GF-D8 (cell line): ENCODE measurements at regions not wholly inside any gene's neighbourhood (a gene's known extent, or its start where the extent isn't known, plus 50 kb on each side); places are given as distances from the start of the nearest gene placed in this dataset.
A peak's percentile ranks its signal among the peaks of the same experiment; 100 is the strongest.
"Not testable (repeated sequence)": the region's sequence is repeated elsewhere in the genome, so short reads cannot be mapped to it uniquely, and the experiment has no call there.

ENCODE experiments used
- DNase-seq: peaks from one replicate; lab custom pipeline; 2025; lab: John Stamatoyannopoulos, UW

DNA sequence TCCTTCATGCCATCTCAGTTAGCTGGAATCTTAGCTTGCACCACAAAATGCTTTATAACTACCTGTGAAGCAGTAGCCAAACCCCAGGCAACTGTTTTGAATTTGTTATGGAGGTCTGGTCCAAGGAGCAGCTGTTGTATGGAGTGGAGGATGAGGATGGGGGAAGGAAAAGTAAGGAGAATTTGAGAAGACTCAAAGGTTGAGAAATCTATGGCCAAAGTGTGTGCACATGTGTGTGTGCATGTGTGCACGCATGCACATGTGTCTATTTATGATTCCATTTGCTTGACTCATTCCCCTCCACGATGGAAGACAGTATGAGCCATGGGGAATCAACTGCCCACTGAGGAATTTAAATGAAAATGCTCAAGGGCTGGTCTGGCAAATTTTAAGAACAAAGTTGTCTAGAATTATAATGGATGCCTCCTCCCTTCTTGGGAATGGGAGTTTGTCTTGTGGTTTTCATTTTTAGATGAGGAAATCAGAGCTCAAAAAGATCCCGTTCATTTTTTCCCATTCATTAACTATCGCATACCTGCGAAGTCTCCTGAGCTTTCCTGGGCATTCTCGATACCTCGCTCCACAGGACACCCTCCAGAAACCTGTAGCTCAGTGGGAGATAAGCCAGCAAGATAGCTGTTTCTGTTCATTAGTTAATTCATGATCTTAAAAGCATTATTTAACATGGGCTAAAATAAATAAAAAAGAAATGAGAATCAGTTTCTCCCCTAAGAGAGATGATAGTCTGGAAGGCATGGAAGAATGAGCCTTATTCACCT, 152.3 kb upstream of the NEDD9 start:
- DNase-seq: no peak

DNA sequence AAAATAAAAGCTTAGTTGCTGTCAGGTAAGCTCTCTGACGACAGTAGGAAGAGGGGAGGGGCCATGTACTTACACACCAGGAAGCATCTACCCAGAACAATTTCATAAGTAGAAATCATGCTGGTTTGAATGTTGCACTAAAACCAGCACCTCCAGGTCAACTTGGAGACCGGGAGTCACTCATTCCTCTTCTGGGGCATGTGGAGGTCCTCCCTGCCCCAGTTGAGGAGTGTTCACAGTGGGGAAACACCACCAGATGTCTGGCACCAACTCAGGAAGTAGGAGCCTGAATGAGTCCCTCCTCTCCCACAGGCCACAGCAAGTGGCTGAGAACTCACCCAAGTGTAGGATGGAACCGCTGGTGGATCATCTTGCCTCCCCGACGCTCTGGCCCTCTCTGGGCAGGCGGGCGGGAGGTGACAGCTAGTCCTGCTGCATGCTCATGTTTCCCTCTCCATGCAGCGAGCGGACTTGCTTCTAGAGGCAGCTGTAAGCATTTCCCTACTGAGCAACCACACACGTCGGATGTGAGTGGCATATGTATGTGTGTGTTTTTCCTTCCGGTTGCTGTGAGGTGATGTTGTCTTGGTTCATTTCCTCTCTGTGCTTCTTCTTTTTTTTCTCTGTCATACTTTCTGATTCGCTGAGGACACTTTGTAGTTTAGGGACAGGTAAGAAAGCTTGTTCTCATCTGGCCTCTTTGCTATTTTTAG, 149.5 kb upstream of the NEDD9 start:
- peak; percentile 93 for DNase-seq

DNA sequence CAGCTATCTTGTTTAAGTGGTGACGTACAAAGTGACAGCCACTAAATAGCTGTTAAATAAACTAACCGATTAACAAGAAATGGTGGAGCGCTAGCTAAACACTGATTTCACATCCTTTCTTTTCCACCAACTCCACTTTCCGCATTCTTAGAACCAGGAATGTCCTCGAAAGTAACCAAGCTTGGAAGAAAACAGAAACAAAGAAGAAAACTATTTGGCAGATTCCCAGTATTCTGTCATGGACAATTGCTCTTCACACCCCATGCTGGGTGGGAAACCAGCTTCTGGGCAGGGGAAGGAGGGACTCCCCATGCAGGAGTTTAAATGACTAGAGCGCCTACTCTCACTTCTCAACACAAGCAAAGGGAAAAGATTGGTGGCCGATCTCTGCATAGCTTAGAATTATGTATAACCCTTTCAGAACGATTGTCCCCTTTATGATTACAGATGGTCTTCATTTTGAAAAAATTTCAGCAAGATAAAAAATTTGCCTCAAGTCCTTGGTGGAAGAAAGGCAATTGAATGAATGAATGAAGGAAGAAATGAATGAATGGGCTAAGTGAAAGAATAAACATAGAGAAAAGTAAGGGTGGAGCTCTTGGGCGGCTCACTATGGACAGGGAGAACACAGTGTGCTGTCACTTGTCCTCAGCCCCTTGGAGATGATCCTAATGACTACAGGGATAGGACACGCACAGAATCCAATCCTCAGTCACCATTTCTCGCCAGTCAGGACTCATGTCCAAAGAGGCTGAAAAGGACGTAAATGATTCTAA, 148.7 kb upstream of the NEDD9 start:
- no peak for DNase-seq

DNA sequence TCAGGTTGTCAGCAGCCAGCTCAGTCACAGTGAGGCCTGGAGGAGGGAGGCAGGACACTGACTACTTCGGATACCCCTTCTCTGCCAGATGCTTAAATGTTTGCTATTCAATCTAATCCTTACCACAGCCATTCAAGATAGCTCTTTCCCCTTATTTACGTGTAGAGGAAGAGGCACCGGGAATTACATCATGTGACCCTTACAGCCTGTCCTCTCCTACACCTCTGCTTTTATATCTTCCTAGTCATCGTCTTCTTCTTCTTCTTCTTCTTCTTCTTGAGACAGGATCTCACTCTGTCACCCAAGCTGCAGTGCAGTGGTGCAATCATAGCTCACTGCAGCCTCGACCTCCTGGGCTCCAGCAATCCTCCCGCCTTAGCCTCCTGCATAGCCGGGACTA, 148.1 kb upstream of the NEDD9 start:
- DNase-seq: no peak

DNA sequence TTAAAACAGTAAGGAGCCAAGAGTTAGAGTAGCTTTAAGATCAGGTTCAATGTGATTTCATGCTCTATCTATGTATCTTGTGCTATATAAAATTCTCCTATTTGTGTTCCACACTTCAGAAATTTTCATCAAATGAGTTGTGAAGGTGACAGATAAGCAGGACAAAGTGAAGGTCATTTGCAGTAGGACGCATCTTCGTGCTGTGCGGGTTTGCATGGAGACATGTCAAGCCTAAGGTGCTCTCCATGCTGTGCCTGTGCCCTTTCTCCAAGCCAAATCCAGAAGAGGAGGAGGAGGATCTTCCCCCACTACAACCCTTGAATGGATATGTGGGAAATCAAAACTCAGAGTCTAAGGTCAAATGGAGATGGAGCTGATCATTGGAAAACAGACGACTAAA, 147.3 kb upstream of the NEDD9 start:
- no peak for DNase-seq

DNA sequence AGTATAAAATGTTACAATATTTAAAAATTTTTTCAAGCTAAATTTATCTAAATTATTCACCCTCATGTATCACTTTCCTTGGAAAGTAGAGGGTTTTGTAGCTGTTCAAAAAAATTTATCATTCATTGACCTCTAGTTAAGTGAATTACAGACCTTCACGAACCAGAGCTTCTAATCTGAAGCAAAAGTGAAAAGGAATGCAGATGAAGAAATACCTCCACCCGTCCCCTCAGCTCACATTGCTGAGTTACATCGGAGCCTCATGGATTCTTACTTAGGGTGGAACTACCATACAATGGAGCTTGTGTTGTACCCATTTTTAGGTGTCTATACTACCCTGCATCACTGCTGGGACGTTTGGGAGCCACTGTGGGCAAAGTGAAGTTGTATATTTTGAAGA, 146.2 kb upstream of the NEDD9 start:
- no peak for DNase-seq

DNA sequence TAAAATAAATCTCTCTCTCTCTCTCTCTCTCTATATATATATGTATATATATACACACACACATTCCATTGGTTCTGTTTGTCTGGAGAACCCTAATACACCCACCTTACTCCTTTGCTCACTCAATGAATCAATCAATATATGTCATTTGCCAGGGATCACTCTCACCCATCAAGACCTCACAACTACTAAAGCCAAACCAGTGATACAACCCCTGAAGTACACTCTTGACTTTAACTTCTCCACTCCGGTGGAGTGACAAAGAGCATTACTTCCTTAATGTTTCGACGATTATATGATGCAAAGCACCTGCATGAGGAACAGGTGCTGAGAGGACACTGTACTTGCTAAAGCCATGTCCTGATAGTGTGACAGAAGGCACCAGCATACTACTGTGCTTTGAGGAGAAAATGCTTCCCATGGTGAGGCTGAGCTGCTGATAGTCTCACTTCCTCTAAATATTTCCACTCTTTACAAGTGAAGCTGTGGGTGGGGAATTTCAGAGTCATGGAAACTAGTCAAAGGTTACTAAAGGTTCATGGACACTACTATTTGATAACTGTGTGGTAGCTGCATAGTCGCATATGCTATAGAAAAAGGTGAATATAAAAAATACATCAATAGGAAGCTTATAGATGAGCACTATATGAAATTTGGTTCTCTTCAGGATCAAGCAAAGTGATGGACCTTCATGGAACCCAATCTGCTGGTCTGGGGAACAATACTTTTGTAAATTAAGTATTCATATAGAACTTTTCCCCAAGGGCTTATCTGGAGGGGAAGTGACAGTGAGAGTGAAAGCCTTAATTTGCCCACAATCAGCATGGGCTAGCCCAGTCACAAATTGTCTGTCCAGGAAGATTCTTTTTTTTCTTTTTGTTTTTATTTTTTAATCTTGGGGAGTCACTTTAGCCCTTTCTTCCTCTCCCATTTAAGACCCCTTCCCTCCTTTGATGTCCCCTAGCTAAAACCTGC, 141.9 kb upstream of the NEDD9 start:
- peak; percentile 64 for DNase-seq

DNA sequence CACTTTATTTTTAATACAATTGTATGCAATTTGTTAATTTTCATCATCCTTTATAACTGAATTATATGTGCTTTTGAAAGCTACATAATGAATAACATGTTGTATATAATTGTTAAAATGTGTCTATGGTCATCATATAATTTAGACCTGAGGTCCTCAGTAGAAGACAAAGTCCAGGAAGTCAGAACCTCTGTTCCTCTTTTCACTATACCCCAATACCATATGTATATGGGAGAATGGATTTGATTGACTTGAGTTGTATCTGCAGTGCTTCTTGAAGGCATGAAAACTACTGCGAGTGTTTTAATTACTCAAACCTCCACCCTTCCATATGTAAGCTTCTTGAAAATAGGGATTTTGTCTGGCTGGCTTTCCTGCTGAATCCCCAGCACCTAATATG, 140.7 kb upstream of the NEDD9 start:
- no peak for DNase-seq

DNA sequence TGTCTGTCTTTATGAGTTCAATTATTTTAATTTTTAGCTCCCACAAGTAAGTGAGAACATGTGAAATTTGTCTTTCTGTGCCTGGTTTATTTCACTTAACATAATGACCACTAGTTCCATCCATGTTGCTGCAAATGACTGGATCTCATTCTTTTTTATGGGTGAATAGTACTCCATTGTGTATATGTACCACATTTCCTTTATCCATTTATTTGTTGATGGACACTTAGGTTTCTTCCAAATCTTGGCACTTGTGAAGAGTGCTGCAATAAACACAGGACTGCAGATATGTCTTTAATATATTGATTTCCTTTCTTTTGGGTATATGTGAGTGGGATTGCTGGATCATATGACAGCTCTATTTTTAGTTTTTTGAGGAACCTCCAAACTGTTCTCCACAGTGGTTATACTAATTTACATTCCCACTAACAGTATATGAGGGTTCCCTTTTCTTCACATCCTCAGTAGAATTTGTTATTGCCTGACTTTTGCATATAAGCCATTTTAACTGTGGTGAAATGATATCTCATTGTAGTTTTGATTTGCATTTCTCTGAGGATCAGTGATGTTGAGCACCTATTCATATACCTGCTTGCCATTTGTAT, 139.8 kb upstream of the NEDD9 start:
- DNase-seq: not testable (repeated sequence)

DNA sequence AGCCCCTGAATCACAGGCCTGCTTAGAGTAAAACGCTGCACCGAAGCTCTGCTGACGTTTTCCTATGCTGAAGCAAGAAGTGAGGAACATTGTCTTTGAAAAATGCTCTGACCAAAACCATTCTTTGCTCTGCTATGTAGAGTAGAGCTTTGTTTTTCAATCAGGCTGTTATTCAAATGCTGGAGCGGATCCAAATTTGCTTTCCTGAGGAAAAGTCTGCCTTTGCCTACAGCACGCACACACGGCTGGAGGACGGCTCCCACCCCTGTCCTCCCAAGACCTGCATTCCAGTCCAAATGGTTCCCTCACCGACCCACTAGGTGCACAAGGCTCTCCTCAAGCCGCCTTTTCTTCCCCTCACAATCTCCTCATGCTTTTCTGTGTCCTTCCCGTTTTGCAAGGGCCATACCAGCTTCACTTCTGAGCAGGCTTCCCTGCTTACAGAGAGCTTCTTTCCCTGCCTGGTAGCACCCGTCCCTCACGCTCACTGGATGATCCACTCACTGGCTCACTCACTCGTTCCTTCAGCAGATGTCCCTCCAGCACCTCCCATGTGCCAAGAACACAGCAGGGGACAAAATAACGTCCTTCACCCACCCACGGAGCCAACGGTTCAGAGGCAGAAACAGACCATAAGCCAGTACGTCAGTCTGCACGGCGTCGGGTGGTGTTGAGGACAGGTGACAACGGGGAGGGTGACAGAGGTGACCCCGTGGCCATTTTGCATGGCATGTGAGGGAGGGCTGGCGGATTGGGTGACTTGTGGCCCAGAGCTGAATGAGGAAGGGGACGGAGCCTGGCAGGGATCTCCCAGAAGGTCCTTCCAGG, 137.9 kb upstream of the NEDD9 start:
- DNase-seq: no peak

DNA sequence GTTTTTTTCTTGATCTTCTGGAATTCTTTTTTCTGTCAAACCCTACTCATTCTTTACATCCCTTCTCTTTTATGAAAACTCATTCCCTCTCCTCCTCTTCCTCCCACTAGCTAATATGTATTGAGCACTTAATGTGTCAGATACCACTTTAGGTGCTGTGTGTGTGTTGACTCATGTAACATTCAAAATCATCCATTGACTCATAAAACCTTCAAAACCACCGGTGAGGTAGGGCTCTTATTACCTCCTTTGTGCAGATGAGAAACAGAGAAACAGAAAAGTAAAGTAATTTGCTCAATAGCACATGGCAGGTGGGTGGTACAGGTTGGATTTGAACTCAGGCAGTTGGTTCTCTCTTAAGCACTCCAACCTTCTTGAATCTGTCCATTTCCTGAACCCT, 136.3 kb upstream of the NEDD9 start:
- DNase-seq: no peak

DNA sequence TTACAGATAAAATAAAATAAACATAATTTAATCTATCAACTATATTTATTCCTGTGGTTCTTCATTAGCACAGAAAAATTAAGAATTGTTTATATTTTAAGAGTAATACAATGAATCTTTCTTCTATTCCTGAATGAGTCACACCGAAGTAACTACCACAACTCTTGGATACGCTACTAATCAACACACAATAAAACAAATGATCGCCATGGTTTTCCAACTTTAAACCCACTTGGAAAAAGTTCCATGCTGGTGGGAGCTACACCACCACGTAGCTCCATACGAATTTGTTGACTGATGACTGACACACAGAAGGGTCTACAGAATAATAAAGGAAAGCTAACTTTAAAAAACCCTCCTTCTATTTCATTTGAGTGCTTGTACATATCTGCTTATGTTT, 135.8 kb upstream of the NEDD9 start:
- DNase-seq: no peak

DNA sequence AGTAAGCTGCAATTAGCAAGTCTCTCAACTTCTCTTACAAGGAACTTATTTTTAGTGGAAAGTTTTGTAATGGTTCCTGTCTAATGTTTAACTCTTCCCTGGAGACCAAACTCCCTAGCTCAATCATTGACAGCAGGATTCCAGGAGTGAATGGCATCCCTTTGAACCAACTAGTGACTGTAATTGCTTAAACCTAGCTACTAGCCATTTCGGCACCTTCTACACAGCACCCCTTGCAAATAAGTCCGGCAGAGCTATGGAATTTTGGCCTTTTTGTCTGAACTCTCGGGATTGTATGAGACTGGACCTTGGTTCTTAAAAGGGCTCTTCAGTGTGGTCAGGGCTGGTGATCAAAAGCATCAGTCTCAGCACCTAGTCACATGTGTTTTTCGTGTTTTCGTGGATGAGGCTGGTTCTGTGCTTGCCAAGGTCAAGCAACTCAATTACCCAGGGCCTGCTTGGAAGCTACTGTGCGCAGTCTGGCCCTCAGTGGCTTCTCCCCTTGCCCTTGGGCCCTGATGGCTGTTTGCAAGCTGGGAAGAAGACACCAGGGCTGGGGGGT, 135.3 kb upstream of the NEDD9 start:
- DNase-seq: peak; percentile 9

DNA sequence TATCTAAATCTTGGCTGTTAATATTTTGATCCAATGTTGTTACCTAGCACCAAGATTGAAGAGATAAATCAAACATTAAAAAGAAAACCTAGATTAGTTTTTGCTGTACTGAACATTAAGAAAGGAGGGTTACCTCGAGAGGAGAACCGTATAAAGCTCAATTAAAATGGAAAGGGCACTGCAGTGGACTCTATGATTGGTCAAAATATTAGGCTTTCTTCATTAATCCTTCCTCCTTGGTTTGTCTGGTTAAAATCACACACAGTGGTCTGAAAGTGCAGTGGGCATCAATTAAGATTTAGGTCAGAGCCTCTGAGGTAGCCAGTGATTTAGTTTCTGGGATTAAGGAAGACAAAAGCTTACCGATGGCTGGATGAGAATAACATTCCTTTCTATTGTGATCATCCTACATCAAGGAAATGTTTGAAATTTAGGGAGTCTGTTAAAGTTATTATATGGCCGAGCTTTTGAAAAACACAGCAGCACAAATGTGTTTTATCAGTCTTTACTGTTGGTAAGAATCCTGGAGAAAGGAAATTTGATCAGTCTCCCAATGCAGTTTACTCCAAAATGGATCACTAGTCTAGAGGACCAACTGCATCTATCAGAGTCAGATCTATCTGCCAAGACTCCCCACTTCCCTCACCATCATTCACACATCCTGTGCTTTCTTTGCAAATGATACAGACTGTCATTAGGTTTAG, 134.6 kb upstream of the NEDD9 start:
- no peak for DNase-seq

DNA sequence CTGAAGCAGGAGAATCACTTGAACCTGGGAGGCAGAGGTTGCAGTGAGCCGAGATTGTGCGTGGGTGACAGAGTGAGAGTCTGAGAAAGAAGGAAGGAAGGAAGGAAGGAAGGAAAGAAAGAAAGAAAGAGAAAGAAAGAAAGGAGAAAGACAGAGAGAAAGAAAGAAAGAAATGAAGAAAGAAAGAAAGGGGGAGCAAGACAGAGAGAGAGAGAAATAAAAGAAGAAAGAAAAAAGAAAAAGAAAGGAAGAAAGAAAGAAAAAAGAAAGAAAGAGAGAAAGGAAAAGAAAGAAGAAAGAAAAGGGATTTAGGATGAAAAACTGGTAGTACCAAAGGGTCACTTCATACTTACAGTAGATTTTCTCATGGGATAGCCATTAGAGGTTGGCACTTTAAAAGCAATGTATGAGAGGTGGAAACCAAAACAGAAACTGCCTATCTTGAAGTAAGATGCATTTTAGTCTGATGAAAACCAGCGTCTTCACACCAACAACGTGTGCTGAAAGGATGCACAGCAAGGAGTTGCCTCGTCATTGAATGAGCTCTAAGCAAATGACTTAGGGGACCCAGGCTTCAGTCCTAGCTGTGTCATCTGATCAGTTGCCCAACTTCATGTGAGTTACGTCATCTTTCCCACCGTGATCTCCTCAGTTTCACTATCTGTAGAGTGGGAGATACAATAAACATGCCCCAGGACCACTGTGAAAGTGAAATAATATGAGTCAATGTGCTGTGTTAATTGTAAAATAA, 133.9 kb upstream of the NEDD9 start:
- no peak for DNase-seq

DNA sequence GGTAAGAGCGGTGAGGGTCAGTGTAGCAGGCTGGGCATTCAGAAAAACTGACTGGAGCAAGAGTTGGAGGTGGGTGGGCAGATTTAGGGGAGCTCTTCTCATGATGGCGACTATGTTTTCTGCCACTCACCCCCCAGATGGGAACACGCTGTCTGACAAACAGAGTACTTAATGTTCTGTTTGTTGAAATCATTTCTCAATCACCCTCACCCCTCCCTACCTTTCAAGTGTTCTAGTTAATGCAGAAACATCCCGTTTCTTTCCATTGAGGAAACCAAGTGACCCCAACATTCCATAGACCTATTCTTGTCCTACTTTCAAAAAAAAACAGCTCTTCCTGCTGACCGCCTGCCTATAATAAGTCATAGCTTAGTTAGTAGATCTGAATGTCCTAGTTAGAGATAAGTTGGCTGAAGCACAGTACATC, 132.5 kb upstream of the NEDD9 start:
- no peak for DNase-seq

DNA sequence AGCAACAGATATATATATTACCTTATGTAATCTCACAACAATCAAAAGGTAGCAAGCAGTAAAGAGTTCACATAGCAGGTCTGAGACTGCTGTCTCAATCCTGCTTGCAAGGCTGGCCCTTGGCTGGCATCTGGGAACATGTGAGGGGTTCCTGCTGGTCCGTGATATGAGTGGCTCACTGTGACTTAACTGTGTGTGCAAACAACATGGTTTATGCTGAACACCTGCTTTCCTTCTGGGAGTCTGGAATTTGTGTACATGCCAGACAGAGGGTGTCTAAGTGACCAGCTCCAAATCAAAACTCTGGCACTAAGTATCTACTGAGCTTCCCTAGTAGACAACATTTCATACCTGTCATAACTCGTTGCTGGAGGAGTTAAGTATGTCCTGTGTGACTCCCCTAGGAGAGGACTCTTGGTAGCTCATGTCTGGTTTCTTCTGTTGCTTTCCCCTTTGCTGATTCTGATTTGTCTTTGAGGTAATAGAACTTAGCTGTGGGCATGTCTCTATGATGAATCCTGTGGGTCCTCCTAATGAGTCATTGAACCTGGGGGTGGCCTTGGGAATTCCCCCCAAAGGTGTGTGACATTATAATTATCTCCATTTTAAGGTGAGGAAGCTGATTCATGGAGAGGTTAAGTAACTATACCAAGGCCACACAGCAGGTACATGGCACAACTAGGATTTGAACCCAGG, 131.6 kb upstream of the NEDD9 start:
- DNase-seq: no peak

DNA sequence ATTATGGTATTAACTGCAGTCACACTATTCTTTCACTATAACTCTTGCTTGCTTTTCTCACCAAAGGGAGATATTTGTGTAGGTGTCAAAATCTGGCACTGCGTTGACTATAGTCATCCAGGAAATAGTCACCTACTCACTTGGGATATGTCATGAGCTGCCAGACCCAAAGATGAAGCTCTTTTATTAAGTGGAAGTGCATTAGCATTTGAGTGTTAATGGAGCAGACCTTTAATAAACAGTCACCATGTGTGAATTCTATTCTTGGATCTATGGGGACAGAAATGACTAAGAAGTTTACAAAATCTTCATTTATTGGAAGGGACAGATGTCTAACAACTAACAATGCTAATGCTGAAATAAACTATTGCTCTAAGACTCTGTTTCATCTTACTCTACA, 130.1 kb upstream of the NEDD9 start:
- DNase-seq: no peak
